HL-60 (cell line): ENCODE measurements at regions not wholly inside any gene's neighbourhood (a gene's known extent, or its start where the extent isn't known, plus 50 kb on each side); places are given as distances from the start of the nearest gene placed in this dataset.

ENCODE experiments used
- DNase-seq, 2 experiments: peaks; one replicate each; pipeline ENCODE4 v3.0.0-alpha.2; 2010 to 2020; ENCODE audit warnings: low read depth in 1 of 2, low spot score in 1 of 2
- H3K27ac ChIP-seq: fragments of 250-450 bp; sonication (Bioruptor Pico); replicated peaks from 2 replicates; pipeline ENCODE4 v1.5.1; 2020; ENCODE audit warnings: mild to moderate bottlenecking, moderate library complexity
- H3K27me3 ChIP-seq: fragments of 250-450 bp; sonication (Bioruptor Pico); 2 replicates; pipeline ENCODE4 v1.5.1; 2021; ENCODE audit warnings: mild to moderate bottlenecking, moderate library complexity; ENCODE audit not compliant: insufficient read depth, poor library complexity, severe bottlenecking
- H3K4me3 ChIP-seq: replicated peaks from 2 replicates; pipeline ENCODE4 v1.5.1; 2011; ENCODE audit warnings: mild to moderate bottlenecking, control low read depth, low read length; ENCODE audit not compliant: insufficient read depth
- CTCF ChIP-seq: IDR thresholded peaks from one replicate; pipeline ENCODE4 v1.5.1; 2011; ENCODE audit warnings: low read length, control low read depth, inconsistent platforms; ENCODE audit not compliant: insufficient read depth
- GABPA ChIP-seq: IDR thresholded peaks from 2 replicates; pipeline ENCODE4 v1.6.1; 2012; ENCODE audit warnings: low read depth
- POLR2AphosphoS5 ChIP-seq: IDR thresholded peaks from 2 replicates; pipeline ENCODE4 v1.6.1; 2012; ENCODE audit warnings: low read depth
- REST ChIP-seq: IDR thresholded peaks from 2 replicates; pipeline ENCODE4 v1.6.1; 2012; ENCODE audit warnings: low read depth; ENCODE audit not compliant: insufficient replicate concordance
- SPI1 ChIP-seq: IDR thresholded peaks from 2 replicates; pipeline ENCODE4 v1.6.1; 2012; ENCODE audit warnings: low read depth, mild to moderate bottlenecking, borderline replicate concordance

DNA sequence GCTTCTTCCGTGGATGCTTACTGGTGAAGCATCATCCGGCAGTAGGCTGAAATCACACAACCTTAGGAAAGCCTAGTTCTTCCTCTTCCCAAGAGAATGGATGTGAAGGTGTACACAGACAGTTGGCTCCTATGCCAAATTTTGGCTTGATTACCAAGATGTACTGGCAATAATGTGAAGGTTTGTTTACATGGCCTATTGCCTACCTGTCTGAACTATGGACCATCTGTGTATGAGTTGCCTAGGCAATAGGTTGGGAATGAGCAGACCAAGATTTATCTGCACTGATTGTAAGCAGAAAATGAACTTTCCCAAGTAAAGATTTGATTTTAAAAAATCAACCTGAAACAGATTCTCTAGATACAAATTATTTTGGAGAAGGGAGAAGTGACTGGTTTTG, 325.9 kb upstream of the SORCS1 start:
- TF ChIP-seq GABPA (no peak), POLR2AphosphoS5 (no peak), SPI1 (no peak), REST (no peak), CTCF (no peak)
- no peaks in the 10 kb centered on the region for H3K27me3 ChIP-seq
- H3K27ac ChIP-seq = no peak overlapping the region
- DNase-seq = no peak
- no peak overlapping the region for H3K4me3 ChIP-seq

DNA sequence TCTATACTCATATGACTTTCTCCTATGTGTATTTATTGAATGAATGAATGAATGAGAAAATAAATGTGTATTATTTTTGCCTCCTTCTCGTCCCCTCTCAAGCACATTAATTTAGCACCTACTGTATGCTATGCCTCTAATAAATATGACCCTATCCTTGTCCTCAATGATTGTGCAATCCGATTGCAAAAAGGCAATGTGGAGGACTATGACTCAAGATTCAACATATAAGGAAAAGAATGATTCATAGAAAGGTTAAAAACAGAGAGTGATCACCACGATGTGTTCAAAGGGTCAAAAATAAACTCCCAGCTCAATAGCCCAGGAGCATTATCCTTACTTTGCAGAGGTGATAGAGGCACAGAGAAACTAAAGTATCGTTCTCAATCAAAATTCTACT, 322.8 kb upstream of the SORCS1 start:
- TF ChIP-seq REST = no peak
- no peak for TF ChIP-seq GABPA
- no peak for TF ChIP-seq SPI1
- no peak for TF ChIP-seq POLR2AphosphoS5

DNA sequence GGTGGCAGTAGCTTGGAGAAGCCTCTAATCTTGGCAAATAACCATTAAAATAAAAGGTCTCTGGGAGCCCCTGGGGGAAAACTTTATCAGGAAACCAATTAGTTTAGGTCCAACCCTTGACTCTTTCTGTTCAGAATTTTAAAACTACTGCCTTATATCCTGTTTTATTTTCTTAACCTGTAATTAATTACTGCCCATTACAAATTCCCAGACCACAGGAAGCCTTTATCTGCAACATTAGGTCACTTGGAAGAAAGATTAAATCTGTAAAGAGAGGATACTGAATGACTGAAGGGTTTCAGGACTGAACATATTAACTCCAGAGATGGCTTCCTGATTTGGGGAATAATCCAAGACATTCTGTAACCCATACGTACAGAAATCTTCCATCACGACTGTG, 320.5 kb upstream of the SORCS1 start:
- TF ChIP-seq REST (no peak), POLR2AphosphoS5 (no peak), GABPA (no peak), CTCF (no peak), SPI1 (no peak)
- DNase-seq = no peak
- Histone ChIP-seq H3K27ac (no peak overlapping the region), H3K27me3 (no peaks in the 10 kb centered on the region), H3K4me3 (no peak overlapping the region)

More for the DNA sequence above, 322.8 kb upstream of the SORCS1 start:
- no peak for DNase-seq
- no peak overlapping the region for H3K27ac ChIP-seq
- H3K4me3 ChIP-seq = no peak overlapping the region
- no peaks in the 10 kb centered on the region for H3K27me3 ChIP-seq

- no peak for DNase-seq
- no peak overlapping the region for H3K4me3 ChIP-seq
- H3K27me3 ChIP-seq = no peaks in the 10 kb centered on the region
- TF ChIP-seq SPI1 = no peak
- no peak for TF ChIP-seq REST
- no peak for TF ChIP-seq POLR2AphosphoS5
- TF ChIP-seq GABPA = no peak
- TF ChIP-seq CTCF = no peak
- no peak overlapping the region for H3K27ac ChIP-seq
Observed at GRCh38 chr10:107481881-107482280, 317.4 kb upstream of the SORCS1 start.
